GM18511 (cell line): ENCODE measurements at regions not wholly inside any gene's neighbourhood (a gene's known extent, or its start where the extent isn't known, plus 50 kb on each side); places are given as distances from the start of the nearest gene placed in this dataset.

Experiments
- ATAC-seq: cut with Tn5 transposase; IDR thresholded peaks from one replicate; pipeline ENCODE4 v1.9.1; 2021; ENCODE audit warnings: mild to moderate bottlenecking, moderate library complexity; ENCODE audit not compliant: unreplicated experiment

- ATAC-seq, result no peak
These were observed 195.5 kb downstream of the SIM1 start for GRCh38 chr6:100269189-100269588.

DNA sequence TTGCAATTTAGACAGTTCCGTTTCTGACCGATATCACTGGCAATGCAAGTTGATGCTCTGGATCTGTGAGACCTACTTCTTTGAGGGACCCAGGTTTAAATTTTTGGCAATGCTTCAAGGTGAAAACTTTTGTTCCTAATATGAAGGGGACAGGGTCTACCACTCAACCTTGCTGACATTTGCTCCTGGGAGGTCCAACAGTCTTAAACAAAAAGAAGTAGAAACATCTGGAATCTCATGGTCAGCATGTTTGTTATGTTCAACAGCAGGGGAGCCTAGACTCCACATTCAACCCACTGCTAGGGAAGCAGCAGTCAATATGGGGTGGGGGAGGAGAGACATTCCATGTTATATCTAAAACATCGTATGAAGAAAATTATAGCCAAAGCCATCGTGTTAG, 196.4 kb downstream of the SIM1 start:
- no peak for ATAC-seq

- ATAC-seq, result no peak
These were observed 197.0 kb downstream of the SIM1 start for GRCh38 chr6:100267721-100268123.

DNA sequence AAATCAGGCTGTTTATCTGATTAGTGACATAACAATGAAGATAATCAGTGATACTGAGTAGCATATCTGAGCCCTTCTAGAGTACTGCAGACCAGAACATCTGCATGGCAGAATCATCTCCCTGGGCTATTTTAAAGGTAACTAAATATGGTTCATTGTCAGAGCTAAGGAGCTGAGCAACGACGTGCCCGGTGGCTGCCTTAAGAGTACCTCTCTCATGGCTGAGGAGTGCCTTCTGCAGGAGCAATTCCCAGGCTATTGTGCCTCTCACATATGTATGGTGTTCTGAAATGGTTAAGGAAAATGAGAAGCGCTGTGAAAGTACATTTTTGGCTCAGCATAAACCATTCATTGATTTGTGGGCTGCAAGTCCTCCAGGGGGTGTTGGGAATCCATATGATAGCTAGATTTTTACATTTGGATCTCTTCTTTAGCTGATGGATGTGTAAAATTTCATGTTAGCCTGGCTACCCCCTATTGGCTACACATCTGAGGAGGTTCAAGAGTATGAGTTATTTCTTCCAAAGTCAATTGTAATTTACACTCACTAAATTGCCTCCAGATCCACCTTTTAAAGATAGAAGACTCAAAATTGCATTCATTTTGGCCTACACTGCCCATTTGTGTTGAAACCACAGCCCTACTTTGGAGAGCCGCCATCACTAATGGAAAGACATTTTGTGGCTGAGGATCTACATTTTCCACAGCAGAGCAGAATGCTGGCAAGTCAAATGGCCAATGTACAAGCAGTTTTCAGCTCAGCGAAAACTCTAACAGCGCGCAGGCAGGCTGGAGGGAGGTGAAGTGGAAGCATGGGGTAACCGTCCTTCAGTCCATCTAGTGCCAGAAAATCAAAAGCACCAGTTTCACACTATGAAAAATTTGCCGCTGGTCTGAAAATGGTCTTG, 198.0 kb downstream of the SIM1 start:
- no peak for ATAC-seq

DNA sequence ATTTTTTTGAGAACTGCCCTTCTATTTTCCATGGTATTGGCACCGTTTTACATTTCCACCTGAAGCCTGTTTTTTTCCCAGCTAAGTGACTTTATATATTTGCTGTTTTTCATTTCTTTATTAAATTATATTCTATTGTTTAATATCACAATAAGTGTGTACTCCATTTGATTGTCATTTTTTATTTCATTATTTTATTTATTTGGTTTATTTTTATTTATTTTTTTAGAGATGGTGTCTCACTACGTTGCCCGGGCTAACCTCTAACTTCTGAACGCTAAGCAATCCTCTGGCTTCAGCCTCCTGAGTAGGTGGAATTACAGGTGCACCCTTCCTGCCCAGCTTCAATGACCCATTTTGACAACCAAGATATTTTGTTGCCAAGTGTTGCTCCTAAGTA, 202.6 kb downstream of the SIM1 start:
- no peak for ATAC-seq

GRCh38 chr6:100261486-100261885, 203.2 kb downstream of the SIM1 start:
- no peak for ATAC-seq

- ATAC-seq, result no peak
These were observed 204.1 kb downstream of the SIM1 start for GRCh38 chr6:100260584-100260983.

DNA sequence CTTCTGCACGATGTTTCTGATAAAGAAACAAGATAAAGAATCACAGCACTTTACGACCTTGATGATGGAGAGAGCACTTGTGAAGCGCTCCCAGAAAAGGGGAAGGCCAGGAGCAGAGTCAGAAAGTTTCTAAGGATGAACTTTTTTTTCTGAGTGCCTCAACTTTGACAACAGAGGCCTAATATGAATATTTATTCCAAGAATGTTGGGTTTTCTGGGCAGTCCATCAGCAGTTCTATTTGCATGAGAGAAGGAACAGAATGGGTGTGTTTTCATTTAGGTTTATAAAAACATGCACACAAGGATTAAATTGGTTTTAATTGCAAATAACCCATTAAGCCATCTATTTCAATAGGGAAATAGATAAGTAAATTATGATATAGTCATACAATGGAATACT, 204.9 kb downstream of the SIM1 start:
- no peak for ATAC-seq

DNA sequence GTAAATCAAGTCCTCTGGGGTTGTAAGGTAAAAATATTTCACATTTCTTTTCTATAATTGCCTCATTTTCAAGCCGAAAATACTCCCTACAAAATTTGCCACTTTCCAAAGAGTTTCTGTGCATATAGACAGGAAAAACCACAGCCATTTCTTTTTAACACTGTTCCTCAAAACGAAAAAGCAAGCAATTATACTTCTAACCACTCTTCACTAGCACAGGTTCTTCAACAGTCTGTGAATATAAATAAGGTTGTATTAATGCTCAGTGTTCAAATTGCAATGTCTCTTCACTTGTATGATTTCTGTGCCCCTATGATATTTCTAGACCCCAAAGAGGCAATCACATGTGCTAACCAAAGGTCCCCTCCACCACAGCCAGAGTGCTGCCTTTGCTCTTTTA, 206.0 kb downstream of the SIM1 start:
- no peak for ATAC-seq

DNA sequence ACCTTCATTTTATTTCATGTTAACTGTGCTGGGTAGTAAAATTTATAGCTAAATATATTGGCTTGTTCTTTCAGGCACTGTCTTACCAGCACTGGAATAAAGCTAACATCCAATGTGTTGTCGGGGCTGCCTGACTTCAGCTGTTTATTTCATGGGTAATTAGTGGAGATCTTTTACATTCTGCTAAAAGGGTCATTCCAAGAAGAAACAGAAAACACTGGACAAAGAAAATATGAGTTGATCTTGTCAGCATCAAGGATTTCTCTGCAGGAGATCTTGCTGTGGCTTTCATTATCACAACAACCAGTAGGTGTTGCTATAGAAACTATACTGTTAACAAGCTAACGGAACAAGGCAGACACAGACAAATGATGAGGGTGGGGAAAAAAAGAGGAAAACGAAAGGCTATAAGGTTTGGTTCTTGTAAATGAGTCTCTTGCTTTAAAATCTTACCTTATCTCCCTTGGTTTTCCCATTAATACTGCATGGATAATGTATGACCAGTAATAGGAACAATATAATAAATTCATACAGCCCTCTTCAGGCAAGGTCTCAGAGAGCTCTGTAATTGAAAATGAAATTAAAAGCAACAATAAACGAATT, 206.8 kb downstream of the SIM1 start:
- peak; percentile 92 for ATAC-seq

- no peak for ATAC-seq
These were observed 209.0 kb downstream of the SIM1 start for GRCh38 chr6:100255701-100256100.

GRCh38 chr6:100247123-100247522, 217.6 kb downstream of the SIM1 start:
- ATAC-seq, result no peak

- no peak for ATAC-seq
These were observed 218.5 kb downstream of the SIM1 start for GRCh38 chr6:100246206-100246605.

DNA sequence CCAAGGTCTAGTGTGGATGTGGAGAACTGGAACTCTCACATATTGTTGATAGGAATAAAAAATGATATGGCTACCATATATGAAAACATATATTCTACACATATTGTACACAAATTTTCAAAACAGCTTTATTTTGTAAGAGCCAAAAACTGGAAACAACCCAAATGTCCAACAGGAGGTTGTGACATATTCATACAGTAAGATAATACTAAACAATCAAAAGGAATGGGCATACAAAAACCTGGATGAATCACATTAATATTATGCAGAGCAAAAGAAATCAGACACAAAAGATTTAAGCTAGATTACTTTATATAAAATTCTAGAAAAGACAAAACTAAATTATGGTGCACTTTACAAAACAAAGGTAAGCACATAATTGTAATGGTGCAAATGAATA, 223.9 kb downstream of the SIM1 start:
- ATAC-seq, result no peak

DNA sequence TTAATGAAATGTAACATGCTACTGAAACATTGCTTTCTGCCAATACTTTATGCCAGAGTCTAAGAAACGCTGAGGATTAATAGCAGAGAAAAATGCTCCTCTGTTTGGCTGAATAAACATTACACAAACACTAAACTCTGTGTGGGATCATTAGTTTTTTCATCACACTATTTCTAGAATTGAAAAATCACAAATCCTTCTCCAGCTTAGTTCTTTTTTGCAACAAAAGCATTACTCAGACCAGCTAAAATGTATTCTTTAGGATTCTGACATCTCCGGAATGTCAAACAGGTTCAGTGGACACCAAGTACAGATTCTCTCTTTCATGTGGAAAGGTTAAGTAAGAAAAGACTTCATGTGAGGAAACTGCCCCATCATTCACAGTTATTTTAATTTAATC, 226.9 kb downstream of the SIM1 start:
- no peak for ATAC-seq

GRCh38 chr6:100236389-100236788, 228.3 kb downstream of the SIM1 start:
- no peak for ATAC-seq

GRCh38 chr6:100235631-100236030, 229.1 kb downstream of the SIM1 start:
- no peak for ATAC-seq

- ATAC-seq, result no peak
These were observed 230.1 kb downstream of the SIM1 start for GRCh38 chr6:100234625-100235024.

DNA sequence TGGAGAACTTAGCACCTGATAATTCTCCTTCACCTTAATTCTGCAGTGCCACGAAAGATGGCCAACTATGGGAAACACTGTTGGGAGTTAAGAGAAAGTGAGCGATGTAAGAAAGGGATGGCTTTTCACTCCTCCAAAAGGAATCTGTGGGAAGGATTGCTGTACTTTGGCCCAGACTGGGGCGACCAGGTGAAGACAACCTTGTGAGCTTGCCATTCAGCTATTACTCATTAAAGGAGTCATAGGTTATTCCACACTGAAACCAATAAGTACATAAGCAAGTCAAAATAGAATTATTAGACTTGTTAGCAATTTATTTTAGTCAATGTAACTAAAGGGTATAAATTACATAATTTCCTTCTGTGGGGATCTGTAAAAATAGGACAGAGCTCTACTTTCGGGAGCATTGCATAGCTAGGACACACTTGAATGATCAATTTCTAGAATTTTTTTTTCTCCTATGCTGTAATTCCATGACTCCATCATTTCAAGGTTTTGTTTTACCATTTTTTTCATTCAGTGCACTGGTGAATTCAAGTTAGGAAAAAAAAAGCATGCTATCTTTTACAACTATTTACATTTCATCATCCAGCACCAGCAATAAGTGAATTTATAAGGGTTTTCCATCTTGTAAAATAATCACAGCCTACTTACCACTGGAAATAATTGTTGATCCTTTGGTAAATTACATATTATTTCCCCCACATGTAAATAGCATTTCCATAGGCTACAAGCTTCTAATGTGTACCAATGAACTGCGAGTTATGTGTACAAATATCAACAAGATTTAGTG, 231.7 kb downstream of the SIM1 start:
- no peak for ATAC-seq

DNA sequence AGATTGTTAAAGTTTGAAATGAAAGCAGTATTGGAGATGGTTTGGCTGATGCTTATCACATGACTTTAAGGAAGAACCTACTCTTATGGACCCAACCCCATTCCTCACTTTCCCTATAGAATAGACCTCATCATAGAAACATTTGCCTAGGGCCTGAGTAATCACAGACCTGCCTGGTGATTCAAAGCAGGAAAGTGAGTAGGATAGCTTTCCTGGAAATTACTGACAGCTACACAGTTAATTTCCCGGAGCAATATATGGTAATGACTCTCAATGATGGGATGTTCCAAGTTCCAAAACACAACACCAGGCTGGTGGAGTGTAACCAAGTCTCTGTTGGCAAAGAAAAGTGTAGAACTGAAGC, 233.8 kb downstream of the SIM1 start:
- ATAC-seq, result no peak

- ATAC-seq, result no peak
These were observed 234.4 kb downstream of the SIM1 start for GRCh38 chr6:100230115-100230952.
